Fibroblast of skin of left biceps (primary cell): ENCODE measurements at regions not wholly inside any gene's neighbourhood (a gene's known extent, or its start where the extent isn't known, plus 50 kb on each side); places are given as distances from the start of the nearest gene placed in this dataset.

Source experiments
- DNase-seq, 2 experiments: peaks; one replicate each; pipeline ENCODE4 v3.0.0-alpha.2; 2013; ENCODE audit warnings: low read depth in 2 of 2

GRCh38 chr16:88320947-88321634 is 61.7 kb upstream of the ZNF469 start:
- DNase-seq = no peak

- DNase-seq = no peak
Measured at GRCh38 chr16:88321635-88322499, 60.9 kb upstream of the ZNF469 start.

DNA sequence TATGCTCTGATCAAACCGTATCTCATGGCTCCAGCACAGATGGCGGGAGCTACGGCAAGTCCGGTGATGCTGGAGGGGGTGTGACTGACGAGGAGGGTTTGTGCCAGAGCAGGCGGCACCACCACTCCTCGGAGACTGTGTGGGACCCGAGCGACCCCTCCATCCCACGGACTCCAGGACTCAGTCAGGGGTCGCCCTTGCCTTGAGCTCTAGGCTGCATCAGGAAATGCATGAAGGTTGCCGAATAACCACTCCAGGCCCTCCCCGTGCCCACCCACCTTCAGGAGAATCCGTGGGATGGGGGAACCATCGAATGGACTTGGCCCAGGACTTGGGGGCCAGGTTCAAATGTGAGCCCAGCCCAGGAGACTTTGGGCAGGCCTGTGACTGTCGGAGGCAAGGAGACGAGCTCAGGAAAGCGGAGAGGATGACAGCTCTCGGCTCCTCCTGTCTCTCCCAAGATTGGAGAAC is 60.2 kb upstream of the ZNF469 start:
- no peak for DNase-seq

DNA sequence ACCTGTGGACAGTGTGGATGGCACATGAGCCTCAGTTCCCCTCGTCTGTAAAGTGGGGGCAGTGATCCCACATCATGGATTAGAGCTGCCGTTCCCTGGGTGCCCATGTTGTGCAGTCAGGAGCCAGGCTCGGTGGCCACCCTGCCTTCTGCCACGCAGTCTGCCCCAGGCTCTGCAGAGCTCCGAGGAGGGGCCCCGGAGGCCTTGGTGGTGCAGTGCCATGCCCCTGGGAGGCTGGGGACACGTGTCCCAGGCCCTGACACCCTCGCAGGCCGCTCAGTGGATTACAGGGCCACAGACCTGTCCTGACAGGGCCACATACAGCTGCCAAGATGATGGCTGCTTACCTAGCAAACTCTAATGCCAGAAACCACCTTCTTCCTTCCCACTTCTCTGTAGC is 59.7 kb upstream of the ZNF469 start:
- DNase-seq = no peak

- DNase-seq = no peak
Measured at GRCh38 chr16:88323546-88324330, 59.0 kb upstream of the ZNF469 start.

GRCh38 chr16:88325087-88325750 is 57.5 kb upstream of the ZNF469 start:
- DNase-seq = no peak

GRCh38 chr16:88325976-88326375 is 56.8 kb upstream of the ZNF469 start:
- DNase-seq = no peak

GRCh38 chr16:88326611-88327485 is 55.9 kb upstream of the ZNF469 start:
- no peak for DNase-seq

- DNase-seq = no peak
Measured at GRCh38 chr16:88327561-88328312, 55.0 kb upstream of the ZNF469 start.

GRCh38 chr16:88328313-88328980 is 54.3 kb upstream of the ZNF469 start:
- DNase-seq = no peak

DNA sequence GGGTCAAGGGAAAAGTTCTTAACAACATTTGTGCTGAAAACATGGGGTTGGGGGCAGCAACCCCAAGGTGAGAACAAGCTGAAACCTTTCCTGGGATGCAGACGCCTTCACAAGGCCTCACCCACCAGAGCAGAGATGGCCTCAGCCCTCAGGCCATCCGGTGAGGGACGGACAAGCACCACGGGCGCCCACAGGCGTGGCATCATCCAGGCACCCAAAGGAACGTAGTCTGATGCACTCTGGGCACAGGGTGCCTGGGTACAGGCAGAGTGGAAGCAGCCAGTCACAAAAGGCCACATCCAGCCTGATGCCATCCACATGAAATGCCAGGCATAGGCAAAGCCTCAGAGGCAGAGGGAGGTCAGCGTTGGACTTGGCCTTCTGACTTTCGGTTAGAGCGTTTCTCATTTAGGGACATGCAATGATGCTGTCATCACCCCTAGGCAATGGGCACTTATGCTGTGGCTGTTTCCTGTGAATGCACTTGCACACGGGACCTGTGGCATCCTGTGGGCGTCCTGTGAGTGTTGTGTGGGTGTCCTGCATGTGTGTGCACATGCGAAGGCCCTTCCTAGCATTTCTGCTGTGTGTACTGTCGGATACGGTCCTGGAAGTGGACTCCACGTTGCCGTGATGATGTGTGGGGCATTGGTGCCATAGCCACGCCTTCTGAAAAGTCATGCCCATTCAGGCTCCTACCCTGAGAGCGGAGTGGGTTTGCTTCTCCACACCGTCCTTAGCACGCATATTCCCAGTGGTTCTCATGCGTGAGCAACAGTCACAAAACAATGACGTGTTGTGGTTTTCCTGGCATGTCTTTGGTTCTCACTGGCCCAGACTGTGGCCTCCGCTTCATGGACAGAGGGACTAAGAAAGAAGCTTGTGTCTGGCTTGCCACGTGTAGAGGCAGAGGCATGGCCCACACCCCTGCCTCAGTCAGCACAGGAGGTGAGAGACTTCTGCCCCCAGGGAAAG is 52.7 kb upstream of the ZNF469 start:
- DNase-seq = no peak

- no peak for DNase-seq
Measured at GRCh38 chr16:88330971-88331890, 51.5 kb upstream of the ZNF469 start.

- DNase-seq = peak; percentile 98 to 99
Measured at GRCh38 chr16:88331989-88332920, 50.5 kb upstream of the ZNF469 start.

DNA sequence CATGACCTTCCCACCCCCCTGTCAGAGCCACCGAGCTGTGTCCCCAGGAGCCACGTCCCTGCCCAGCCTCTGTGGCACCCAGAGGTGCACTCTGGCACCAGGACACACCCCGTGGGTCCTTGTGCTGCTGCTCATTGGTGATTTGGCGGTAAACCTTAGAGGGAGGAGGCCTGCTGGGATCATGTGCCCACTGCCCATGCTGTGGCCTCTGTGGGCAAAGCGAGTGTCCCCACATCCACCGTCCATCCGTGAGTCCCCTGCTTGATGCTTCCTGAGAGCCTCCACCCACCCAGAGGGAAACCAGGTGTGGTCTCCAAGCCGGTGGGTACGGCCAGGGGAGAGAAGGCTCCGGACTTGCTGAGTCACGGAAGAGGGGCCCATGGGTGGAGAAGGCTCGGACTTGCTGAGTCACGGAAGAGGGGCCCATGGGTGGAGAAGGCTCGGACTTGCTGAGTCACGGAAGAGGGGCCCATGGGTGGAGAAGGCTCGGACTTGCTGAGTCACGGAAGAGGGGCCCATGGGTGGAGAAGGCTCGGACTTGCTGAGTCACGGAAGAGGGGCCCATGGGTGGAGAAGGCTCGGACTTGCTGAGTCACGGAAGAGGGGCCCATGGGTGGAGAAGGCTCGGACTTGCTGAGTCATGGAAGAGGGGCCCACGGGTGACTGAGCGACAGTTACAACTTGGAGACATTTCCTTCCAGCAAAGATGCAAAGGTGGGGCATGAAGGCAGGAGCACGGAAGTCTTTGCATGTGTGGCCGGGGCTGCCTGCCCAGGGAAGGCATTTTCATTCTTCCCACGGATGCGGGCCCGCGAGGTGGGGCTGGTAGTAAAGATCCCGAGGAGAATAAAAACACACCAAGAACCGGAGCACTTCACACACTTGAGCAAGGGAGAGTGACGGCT is 49.6 kb upstream of the ZNF469 start:
- peak; percentile 40 to 41 for DNase-seq
